ENCODE measurements at regions not wholly inside any gene's neighbourhood (a gene's known extent, or its start where the extent isn't known, plus 50 kb on each side); places are given as distances from the start of the nearest gene placed in this dataset.

DNA sequence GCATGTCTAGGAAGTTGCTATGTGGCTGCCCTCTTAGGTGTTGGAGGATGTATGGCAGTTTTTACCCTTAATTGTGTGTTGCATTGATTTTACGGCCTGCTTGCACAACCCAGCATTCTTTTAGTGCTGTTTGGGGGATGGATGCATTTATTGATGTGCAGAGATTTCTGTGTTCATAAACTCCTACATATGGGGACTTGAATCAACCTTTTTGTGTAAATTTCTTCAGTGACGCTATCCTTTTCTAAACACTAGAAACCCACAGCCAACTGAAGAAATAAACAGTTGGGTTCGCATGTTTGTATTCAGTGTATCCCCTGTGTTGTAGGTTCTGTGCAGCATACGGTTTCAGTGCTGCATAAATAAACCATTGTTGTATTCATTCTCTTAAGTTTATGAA, 263.7 kb downstream of the RASEF start:
- in situ Hi-C loops (cut with MboI; ENCODE audit: low pct_unique_long_range_greater_than_20kb, low sequenced_read_pairs, unreplicated experiment), result no loop called here
- TF ChIP-seq, protein P1, sequence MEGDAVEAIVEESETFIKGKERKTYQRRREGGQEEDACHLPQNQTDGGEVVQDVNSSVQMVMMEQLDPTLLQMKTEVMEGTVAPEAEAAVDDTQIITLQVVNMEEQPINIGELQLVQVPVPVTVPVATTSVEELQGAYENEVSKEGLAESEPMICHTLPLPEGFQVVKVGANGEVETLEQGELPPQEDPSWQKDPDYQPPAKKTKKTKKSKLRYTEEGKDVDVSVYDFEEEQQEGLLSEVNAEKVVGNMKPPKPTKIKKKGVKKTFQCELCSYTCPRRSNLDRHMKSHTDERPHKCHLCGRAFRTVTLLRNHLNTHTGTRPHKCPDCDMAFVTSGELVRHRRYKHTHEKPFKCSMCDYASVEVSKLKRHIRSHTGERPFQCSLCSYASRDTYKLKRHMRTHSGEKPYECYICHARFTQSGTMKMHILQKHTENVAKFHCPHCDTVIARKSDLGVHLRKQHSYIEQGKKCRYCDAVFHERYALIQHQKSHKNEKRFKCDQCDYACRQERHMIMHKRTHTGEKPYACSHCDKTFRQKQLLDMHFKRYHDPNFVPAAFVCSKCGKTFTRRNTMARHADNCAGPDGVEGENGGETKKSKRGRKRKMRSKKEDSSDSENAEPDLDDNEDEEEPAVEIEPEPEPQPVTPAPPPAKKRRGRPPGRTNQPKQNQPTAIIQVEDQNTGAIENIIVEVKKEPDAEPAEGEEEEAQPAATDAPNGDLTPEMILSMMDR (IDR thresholded peaks at IDR 0.05; ENCODE audit: extremely low read depth, insufficient read depth, missing control alignments), result no peak
- DNase-seq (ENCODE audit: low spot score), result no peak

DNA sequence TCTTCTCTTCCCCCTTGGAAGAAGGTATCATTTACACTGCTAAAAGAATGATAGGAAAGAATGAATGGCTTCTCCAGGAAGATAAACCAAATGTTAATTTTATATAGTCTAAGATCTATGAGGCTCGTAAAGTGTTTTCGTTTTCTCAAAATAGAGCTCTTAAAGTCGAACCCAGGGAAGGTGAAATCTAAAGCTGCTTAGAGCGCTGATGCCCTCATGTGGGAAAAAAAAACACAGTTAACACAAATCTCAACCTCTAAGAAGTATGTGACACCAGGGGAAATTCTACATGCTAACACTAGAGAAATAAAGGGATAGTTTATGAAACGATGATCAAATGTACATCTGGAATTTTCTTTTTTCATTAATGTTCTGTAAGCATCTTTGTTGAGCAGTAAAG, 257.9 kb downstream of the RASEF start:
- TF ChIP-seq, protein P1 (IDR thresholded peaks at IDR 0.05; ENCODE audit: extremely low read depth, insufficient read depth, missing control alignments), result no peak
- in situ Hi-C loops (cut with MboI; ENCODE audit: low pct_unique_long_range_greater_than_20kb, low sequenced_read_pairs, unreplicated experiment), result no loop called here
- no peak for DNase-seq (ENCODE audit: low spot score)

DNA sequence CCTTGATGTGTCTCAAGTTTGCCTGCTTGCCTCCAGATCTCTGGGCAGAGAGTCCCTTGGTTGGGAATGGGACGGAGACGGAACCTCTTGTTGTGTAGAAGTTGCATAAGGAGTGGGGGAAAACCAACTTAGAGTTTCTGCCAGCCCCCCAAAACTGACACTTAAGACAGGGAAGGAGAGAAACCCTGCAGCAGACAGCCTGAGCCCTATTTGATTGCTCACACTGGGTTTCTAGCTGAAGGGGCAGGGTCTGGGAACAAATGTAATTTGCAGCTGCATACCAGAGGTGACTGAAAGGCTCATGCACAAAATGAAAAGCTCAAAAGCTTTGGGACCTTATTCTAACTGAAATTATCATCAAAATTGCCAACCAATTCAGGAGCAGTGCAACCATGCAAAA, 254.5 kb downstream of the RASEF start:
- in situ Hi-C loops (cut with MboI; ENCODE audit: low pct_unique_long_range_greater_than_20kb, low sequenced_read_pairs, unreplicated experiment), result no loop called here
- TF ChIP-seq, protein P1 (IDR thresholded peaks at IDR 0.05; ENCODE audit: extremely low read depth, insufficient read depth, missing control alignments), result no peak
- no peak for DNase-seq (ENCODE audit: low spot score)

DNA sequence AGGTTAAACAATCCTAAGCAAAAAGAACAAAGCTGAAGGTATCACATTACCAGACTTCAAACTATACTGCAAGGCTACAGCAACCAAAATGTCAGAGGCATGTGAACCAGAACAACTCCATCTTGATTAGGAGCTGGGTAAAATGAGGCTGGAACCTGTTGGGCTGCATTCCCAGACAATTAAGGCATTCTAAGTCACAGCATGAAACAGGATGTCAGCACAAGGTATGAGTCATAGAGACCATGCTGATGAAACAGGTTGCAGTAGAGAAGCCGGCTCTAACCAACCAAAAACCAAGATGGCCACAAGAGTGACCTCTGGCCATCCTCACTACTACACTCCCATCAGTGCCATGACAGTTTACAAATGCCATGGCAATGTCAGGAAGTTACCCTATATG, 252.0 kb downstream of the RASEF start:
- in situ Hi-C loops (cut with MboI; ENCODE audit: low pct_unique_long_range_greater_than_20kb, low sequenced_read_pairs, unreplicated experiment), result no loop called here
- TF ChIP-seq, protein P1 (IDR thresholded peaks at IDR 0.05; ENCODE audit: extremely low read depth, insufficient read depth, missing control alignments), result no peak
- DNase-seq (ENCODE audit: low spot score), result no peak

DNA sequence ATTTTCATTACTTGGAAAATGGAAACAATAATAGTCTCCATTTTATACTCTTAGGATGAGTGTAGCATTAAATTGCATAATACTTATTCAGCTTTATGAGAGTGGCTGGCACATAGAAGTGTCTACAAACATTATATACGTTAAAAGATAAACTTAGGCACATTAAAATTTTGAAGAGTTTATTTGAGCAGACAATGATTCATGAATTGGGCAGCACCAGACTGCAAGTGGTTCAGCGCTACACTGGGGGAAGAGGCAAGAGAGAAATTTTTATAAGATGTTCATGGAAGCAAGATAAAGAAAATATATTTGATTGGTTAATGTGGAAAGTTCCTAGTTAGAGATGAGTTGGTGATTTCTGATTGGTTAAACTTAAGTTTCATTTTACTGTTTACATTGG, 243.7 kb downstream of the RASEF start:
- DNase-seq (ENCODE audit: low spot score), result no peak
- TF ChIP-seq, protein P1 (IDR thresholded peaks at IDR 0.05; ENCODE audit: extremely low read depth, insufficient read depth, missing control alignments), result no peak
- in situ Hi-C loops (cut with MboI; ENCODE audit: low pct_unique_long_range_greater_than_20kb, low sequenced_read_pairs, unreplicated experiment), result no loop called here

DNA sequence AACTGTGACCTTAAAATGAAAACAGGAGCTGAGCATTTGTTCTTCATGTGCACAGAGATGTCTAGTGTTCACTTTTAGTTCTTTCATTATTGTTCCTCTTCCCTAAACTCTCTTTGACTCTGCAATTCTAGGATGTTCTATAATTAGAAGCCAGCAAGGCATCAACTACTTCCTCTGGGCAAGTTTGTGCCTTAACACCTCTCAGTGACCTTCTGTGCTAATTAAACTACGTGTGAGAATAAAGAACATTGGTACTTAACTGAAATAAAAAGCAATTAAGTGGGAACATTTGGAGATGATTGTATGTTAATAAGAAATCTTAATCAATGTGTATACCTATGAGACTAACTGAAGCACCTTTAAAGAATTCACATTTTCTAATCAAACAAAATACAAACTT, 242.8 kb downstream of the RASEF start:
- DNase-seq (ENCODE audit: low spot score), result no peak
- in situ Hi-C loops (cut with MboI; ENCODE audit: low pct_unique_long_range_greater_than_20kb, low sequenced_read_pairs, unreplicated experiment), result no loop called here
- TF ChIP-seq, protein P1 (IDR thresholded peaks at IDR 0.05; ENCODE audit: extremely low read depth, insufficient read depth, missing control alignments), result no peak

DNA sequence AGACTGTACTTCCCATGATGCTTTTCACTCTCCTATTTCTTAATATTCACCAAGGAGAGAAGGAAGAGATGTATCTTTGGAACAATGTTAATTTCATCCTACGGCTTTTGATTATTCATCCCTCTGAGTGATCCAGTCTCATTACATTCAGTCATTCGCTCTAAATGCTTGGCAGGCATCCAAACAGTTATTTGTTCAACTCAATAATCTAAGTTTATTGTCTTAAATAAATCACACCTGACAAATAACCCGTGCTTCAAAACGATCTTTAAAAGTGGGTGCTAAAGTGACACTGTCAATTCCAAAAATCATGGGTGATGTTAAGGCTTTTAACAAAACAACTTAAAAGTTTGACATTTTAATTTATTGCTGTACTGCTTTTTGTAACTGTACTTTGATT, 233.1 kb downstream of the RASEF start:
- TF ChIP-seq, protein P1 (IDR thresholded peaks at IDR 0.05; ENCODE audit: extremely low read depth, insufficient read depth, missing control alignments), result no peak
- in situ Hi-C loops (cut with MboI; ENCODE audit: low pct_unique_long_range_greater_than_20kb, low sequenced_read_pairs, unreplicated experiment), result no loop called here
- DNase-seq (ENCODE audit: low spot score), result no peak

All from GM13977 (cell line).